Mammary epithelial cell (primary cell): ENCODE measurements at regions not wholly inside any gene's neighbourhood (a gene's known extent, or its start where the extent isn't known, plus 50 kb on each side); places are given as distances from the start of the nearest gene placed in this dataset.

Experiments
- CTCF ChIP-seq, 2 donors: IDR thresholded peaks in 1 of 2; conservative IDR thresholded peaks in 1 of 2; 2 replicates each; pipeline ENCODE4 v1.5.1; 2011 to 2012; ENCODE audit warnings: inconsistent platforms in 2 of 2, low read length in 2 of 2, mild to moderate bottlenecking in 2 of 2, control low read depth in 1 of 2, low read depth in 1 of 2; ENCODE audit not compliant: insufficient read depth in 1 of 2; ENCODE audit errors: extremely low read depth in 1 of 2
- EZH2 ChIP-seq: IDR thresholded peaks from 2 replicates; pipeline ENCODE4 v1.6.1; 2012; ENCODE audit warnings: low read length, inconsistent platforms, borderline replicate concordance

GRCh38 chr1:59008599-59009347 lies 224.9 kb upstream of the JUN start:
- TF ChIP-seq CTCF (conservative IDR thresholded peaks at IDR 0.05 in 1 of 2, IDR thresholded peaks at IDR 0.05 in 1 of 2; ENCODE audit: extremely low read depth in 1 of 2, insufficient read depth in 1 of 2, low read depth in 1 of 2, low read length in 2 of 2) (no peak), EZH2 (no peak)
